Neural cell (in vitro differentiated cells): ENCODE measurements at regions not wholly inside any gene's neighbourhood (a gene's known extent, or its start where the extent isn't known, plus 50 kb on each side); places are given as distances from the start of the nearest gene placed in this dataset.

Experiments
- H2AFZ ChIP-seq: fragments of 200-600, 300-800 bp; sonication (generic), shearing (Covaris generic); 2 replicates; pipeline ENCODE4 v1.6.0; 2014; ENCODE audit warnings: low read depth, mild to moderate bottlenecking, antibody characterized with exemption, low read length, moderate library complexity
- H3F3A ChIP-seq: fragments of 200-600 bp; shearing (Covaris generic); 2 replicates; pipeline ENCODE4 v1.6.1; 2016; ENCODE audit warnings: mild to moderate bottlenecking, moderate library complexity, mixed read lengths, antibody characterized with exemption, low read length; ENCODE audit not compliant: insufficient read depth, poor library complexity, severe bottlenecking
- H3K27ac ChIP-seq: fragments of 200-600, 300-800 bp; sonication (generic), shearing (Covaris generic); 2 replicates; pipeline ENCODE4 v1.5.1; 2014; ENCODE audit warnings: mild to moderate bottlenecking, low read length, moderate library complexity
- H3K27me3 ChIP-seq: fragments of 300-800, 200-600 bp; sonication (generic), shearing (Covaris generic); 2 replicates; pipeline ENCODE4 v1.6.0; 2014; ENCODE audit warnings: mild to moderate bottlenecking, low read depth, low read length, moderate library complexity; ENCODE audit not compliant: insufficient read depth
- H3K36me3 ChIP-seq: fragments of 300-800, 200-600 bp; sonication (generic), shearing (Covaris generic); 2 replicates; pipeline ENCODE4 v1.5.1; 2014; ENCODE audit warnings: mild to moderate bottlenecking, antibody characterized with exemption, low read length, moderate library complexity; ENCODE audit not compliant: insufficient read depth
- H3K4me2 ChIP-seq: fragments of 300-800, 200-600 bp; sonication (generic), shearing (Covaris generic); 2 replicates; pipeline ENCODE4 v1.6.0; 2014; ENCODE audit warnings: mild to moderate bottlenecking, low read length
- H3K4me3 ChIP-seq: fragments of 300-800, 200-600 bp; sonication (generic), shearing (Covaris generic); 2 replicates; pipeline ENCODE4 v1.5.1; 2014; ENCODE audit warnings: mild to moderate bottlenecking, low read length, moderate library complexity
- H3K79me2 ChIP-seq: fragments of 200-600 bp; shearing (Covaris generic); replicated peaks from 2 replicates; pipeline ENCODE4 v1.6.0; 2014; ENCODE audit warnings: mild to moderate bottlenecking, low read length, moderate library complexity; ENCODE audit not compliant: insufficient read depth
- H3K9ac ChIP-seq: fragments of 300-800, 200-600 bp; sonication (generic), shearing (Covaris generic); 2 replicates; pipeline ENCODE4 v1.6.1; 2016; ENCODE audit warnings: mild to moderate bottlenecking, low read length, mixed read lengths
- H3K9me2 ChIP-seq: fragments of 200-600 bp; shearing (Covaris generic); 2 replicates; pipeline ENCODE4 v1.6.1; 2016; ENCODE audit warnings: mild to moderate bottlenecking, low read length, mixed read lengths; ENCODE audit not compliant: insufficient read depth
- H3K9me3 ChIP-seq: fragments of 200-600, 300-800 bp; sonication (generic), shearing (Covaris generic); 2 replicates; pipeline ENCODE4 v1.6.1; 2016; ENCODE audit warnings: mild to moderate bottlenecking, mixed run types, low read length, moderate library complexity, mixed read lengths
- H4K20me1 ChIP-seq: fragments of 200-600 bp; shearing (Covaris generic); 2 replicates; pipeline ENCODE4 v1.6.1; 2016; ENCODE audit warnings: mild to moderate bottlenecking, mixed run types; ENCODE audit not compliant: insufficient read depth
- EP300 ChIP-seq: fragments of 450-650 bp; conservative IDR thresholded peaks from 2 replicates; pipeline ENCODE4 v1.6.1; 2014; ENCODE audit warnings: antibody characterized with exemption, mild to moderate bottlenecking, moderate library complexity; ENCODE audit not compliant: poor library complexity, severe bottlenecking
- EZH2 ChIP-seq: fragments of 200-600, 300-800 bp; shearing (Covaris generic), sonication (generic); IDR thresholded peaks from 2 replicates; pipeline ENCODE4 v1.6.1; 2014; ENCODE audit warnings: antibody characterized with exemption, low read length, borderline replicate concordance, mild to moderate bottlenecking; ENCODE audit not compliant: insufficient read depth, poor library complexity, severe bottlenecking
- MXI1 ChIP-seq: fragments of 450-650 bp; conservative IDR thresholded peaks from 2 replicates; pipeline ENCODE4 v1.6.1; 2014; ENCODE audit warnings: antibody characterized with exemption, mild to moderate bottlenecking; ENCODE audit not compliant: poor library complexity, severe bottlenecking
- POLR2AphosphoS5 ChIP-seq: IDR thresholded peaks from 2 replicates; pipeline ENCODE4 v1.6.1; 2012
- RAD21 ChIP-seq: fragments of 450-650 bp; conservative IDR thresholded peaks from 2 replicates; pipeline ENCODE4 v1.6.1; 2014; ENCODE audit warnings: antibody characterized with exemption, mild to moderate bottlenecking, moderate library complexity
- SMC3 ChIP-seq: fragments of 450-650 bp; conservative IDR thresholded peaks from 2 replicates; pipeline ENCODE4 v1.6.1; 2014; ENCODE audit warnings: antibody characterized with exemption, mild to moderate bottlenecking, moderate library complexity; ENCODE audit not compliant: poor library complexity
- TAF1 ChIP-seq: IDR thresholded peaks from 2 replicates; pipeline ENCODE4 v1.6.1; 2012; ENCODE audit warnings: low read depth
- TF ChIP-seq, protein P1 (sequence below): IDR thresholded peaks from 2 replicates; pipeline ENCODE4 v1.6.1; 2012; ENCODE audit warnings: borderline replicate concordance
- TF ChIP-seq, protein P2 (sequence below): fragments of 450-650 bp; IDR thresholded peaks from 2 replicates; pipeline ENCODE4 v1.5.1; 2014; ENCODE audit warnings: antibody characterized with exemption, mild to moderate bottlenecking, moderate library complexity; ENCODE audit not compliant: poor library complexity, severe bottlenecking

DNA sequence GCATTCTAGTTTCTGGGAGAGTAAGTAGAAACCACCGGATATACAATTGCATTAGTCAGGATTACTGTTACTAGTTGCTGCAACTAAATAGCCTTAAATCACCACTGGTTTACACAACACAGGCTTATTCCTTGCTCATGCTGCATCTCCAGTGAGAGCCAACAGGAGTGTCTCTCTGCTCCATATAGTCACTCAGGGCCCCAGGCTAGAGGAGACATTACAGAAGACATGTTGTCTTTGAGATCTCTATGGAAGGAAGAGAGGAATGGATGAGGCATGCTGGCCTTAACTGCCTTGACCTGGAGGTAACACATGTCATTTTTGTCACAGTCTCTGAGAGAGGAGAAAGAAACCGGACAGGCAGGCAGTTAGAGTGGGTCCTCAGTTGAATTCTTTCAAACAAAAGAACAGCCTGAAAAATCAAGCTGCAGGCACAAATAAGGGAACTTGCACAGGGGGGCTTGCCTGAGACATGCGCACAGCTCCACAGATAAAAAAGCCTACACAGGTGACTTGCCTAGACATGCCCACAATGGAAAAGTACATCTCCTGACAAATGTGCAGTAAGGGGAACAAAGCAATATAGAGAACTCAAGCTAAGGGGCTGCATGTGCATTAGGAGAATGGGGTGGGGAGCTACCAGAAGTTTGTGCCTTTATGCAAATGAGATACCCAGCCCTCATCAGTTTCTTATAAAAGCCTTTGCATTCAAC is 348.0 kb downstream of the TYW1 start:
- Histone ChIP-seq H3K27me3 (no peaks in the 10 kb centered on the region), H3K9ac (no peak overlapping the region), H3F3A (no peaks in the 10 kb centered on the region), H3K79me2 (no peaks in the 10 kb centered on the region), H3K9me2 (no peaks in the 10 kb centered on the region), H2AFZ (no peak overlapping the region), H3K27ac (no peak overlapping the region), H3K36me3 (no peaks in the 10 kb centered on the region), H3K9me3 (no peaks in the 10 kb centered on the region), H3K4me3 (no peak overlapping the region), H3K4me2 (no peak overlapping the region), H4K20me1 (no peaks in the 10 kb centered on the region)
- TF ChIP-seq, protein P1, sequence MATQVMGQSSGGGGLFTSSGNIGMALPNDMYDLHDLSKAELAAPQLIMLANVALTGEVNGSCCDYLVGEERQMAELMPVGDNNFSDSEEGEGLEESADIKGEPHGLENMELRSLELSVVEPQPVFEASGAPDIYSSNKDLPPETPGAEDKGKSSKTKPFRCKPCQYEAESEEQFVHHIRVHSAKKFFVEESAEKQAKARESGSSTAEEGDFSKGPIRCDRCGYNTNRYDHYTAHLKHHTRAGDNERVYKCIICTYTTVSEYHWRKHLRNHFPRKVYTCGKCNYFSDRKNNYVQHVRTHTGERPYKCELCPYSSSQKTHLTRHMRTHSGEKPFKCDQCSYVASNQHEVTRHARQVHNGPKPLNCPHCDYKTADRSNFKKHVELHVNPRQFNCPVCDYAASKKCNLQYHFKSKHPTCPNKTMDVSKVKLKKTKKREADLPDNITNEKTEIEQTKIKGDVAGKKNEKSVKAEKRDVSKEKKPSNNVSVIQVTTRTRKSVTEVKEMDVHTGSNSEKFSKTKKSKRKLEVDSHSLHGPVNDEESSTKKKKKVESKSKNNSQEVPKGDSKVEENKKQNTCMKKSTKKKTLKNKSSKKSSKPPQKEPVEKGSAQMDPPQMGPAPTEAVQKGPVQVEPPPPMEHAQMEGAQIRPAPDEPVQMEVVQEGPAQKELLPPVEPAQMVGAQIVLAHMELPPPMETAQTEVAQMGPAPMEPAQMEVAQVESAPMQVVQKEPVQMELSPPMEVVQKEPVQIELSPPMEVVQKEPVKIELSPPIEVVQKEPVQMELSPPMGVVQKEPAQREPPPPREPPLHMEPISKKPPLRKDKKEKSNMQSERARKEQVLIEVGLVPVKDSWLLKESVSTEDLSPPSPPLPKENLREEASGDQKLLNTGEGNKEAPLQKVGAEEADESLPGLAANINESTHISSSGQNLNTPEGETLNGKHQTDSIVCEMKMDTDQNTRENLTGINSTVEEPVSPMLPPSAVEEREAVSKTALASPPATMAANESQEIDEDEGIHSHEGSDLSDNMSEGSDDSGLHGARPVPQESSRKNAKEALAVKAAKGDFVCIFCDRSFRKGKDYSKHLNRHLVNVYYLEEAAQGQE: no peak
- TF ChIP-seq, protein P2, sequence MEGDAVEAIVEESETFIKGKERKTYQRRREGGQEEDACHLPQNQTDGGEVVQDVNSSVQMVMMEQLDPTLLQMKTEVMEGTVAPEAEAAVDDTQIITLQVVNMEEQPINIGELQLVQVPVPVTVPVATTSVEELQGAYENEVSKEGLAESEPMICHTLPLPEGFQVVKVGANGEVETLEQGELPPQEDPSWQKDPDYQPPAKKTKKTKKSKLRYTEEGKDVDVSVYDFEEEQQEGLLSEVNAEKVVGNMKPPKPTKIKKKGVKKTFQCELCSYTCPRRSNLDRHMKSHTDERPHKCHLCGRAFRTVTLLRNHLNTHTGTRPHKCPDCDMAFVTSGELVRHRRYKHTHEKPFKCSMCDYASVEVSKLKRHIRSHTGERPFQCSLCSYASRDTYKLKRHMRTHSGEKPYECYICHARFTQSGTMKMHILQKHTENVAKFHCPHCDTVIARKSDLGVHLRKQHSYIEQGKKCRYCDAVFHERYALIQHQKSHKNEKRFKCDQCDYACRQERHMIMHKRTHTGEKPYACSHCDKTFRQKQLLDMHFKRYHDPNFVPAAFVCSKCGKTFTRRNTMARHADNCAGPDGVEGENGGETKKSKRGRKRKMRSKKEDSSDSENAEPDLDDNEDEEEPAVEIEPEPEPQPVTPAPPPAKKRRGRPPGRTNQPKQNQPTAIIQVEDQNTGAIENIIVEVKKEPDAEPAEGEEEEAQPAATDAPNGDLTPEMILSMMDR: no peak
- TF ChIP-seq TAF1 (no peak), EP300 (no peak), RAD21 (no peak), SMC3 (no peak), MXI1 (no peak), POLR2AphosphoS5 (no peak), EZH2 (no peak)

- Histone ChIP-seq H4K20me1 (no peaks in the 10 kb centered on the region), H3K36me3 (no peaks in the 10 kb centered on the region), H3K9ac (no peak overlapping the region), H3K4me2 (no peak overlapping the region), H3K27ac (no peak overlapping the region), H3K4me3 (no peak overlapping the region), H3K79me2 (no peaks in the 10 kb centered on the region), H3F3A (no peaks in the 10 kb centered on the region), H3K9me2 (no peaks in the 10 kb centered on the region), H2AFZ (no peak overlapping the region), H3K27me3 (no peaks in the 10 kb centered on the region), H3K9me3 (no peaks in the 10 kb centered on the region)
- TF ChIP-seq MXI1: no peak
- no peak for TF ChIP-seq SMC3
- TF ChIP-seq, protein P2: no peak
- no peak for TF ChIP-seq EP300
- TF ChIP-seq, protein P1: no peak
- TF ChIP-seq RAD21: no peak
- no peak for TF ChIP-seq EZH2
- no peak for TF ChIP-seq TAF1
- no peak for TF ChIP-seq POLR2AphosphoS5
Measured at GRCh38 chr7:67346126-67346525, 349.5 kb downstream of the TYW1 start.
